H1 (cell line): ENCODE measurements at regions not wholly inside any gene's neighbourhood (a gene's known extent, or its start where the extent isn't known, plus 50 kb on each side); places are given as distances from the start of the nearest gene placed in this dataset.
A peak's percentile ranks its signal among the peaks of the same experiment; 100 is the strongest.

Experiments
- CTCF ChIA-PET: fragments of 300-600 bp; sonication (Branson Sonifier 250); formaldehyde crosslinking; loops from one replicate; lab custom pipeline; 2021; ENCODE audit not compliant: partially characterized antibody; lab: Charles Lee
- POLR2A ChIA-PET: fragments of 300-600 bp; sonication (Branson Sonifier 250); formaldehyde crosslinking; loops from one replicate; lab custom pipeline; 2021; ENCODE audit warnings: inconsistent platforms; ENCODE audit not compliant: partially characterized antibody; lab: Charles Lee
- DNase-seq, 2 experiments: peaks; one replicate each; pipeline versions ENCODE4 v3.0.0 to v3.0.0-alpha.2; 2010 to 2022; ENCODE audit warnings: low spot score in 2 of 2, low read depth in 1 of 2, mixed read lengths in 1 of 2
- FAIRE-seq: peaks from 2 replicates; lab custom pipeline; 2011; peaks lifted over from hg19 to GRCh38; lab: Jason Lieb, UNC
- H2AFZ ChIP-seq: 2 replicates; pipeline ENCODE4 v1.8.1; 2012; ENCODE audit warnings: low read length, inconsistent platforms
- H2AK5ac ChIP-seq: 2 replicates; pipeline ENCODE4 v1.6.1; 2013; ENCODE audit warnings: low read depth, low read length
- H2BK120ac ChIP-seq: replicated peaks from 2 replicates; pipeline ENCODE3; 2013; ENCODE audit warnings: low read depth, low read length, inconsistent platforms
- H2BK12ac ChIP-seq: 2 replicates; pipeline ENCODE4 v1.6.1; 2013; ENCODE audit warnings: low read depth, low read length
- H2BK15ac ChIP-seq: 2 replicates; pipeline ENCODE4 v1.6.1; 2013; ENCODE audit warnings: low read length
- H2BK20ac ChIP-seq: 2 replicates; pipeline ENCODE4 v1.6.1; 2013; ENCODE audit warnings: low read length
- H2BK5ac ChIP-seq: 2 replicates; pipeline ENCODE4 v1.6.1; 2013; ENCODE audit warnings: low read depth, low read length
- H3K14ac ChIP-seq: 2 replicates; pipeline ENCODE4 v1.6.1; 2013; ENCODE audit warnings: inconsistent platforms; ENCODE audit not compliant: insufficient read length
- H3K18ac ChIP-seq: 2 replicates; pipeline ENCODE4 v1.6.1; 2013; ENCODE audit warnings: low read length; ENCODE audit errors: extremely low read depth
- H3K23ac ChIP-seq: 2 replicates; pipeline ENCODE4 v1.6.1; 2013; ENCODE audit warnings: inconsistent platforms; ENCODE audit not compliant: insufficient read length
- H3K23me2 ChIP-seq: 2 replicates; pipeline ENCODE4 v1.6.1; 2013; ENCODE audit warnings: low read depth, low read length
- H3K27ac ChIP-seq: 2 replicates; pipeline ENCODE4 v1.6.1; 2011; ENCODE audit warnings: low read depth, low read length, inconsistent platforms
- H3K27me3 ChIP-seq, 4 experiments: replicated peaks in 1 of 4; 1 replicate in 1 of 4; 2 replicates in 3 of 4; pipeline versions ENCODE4 v1.6.1 to v1.8.1; 2011 to 2013; ENCODE audit warnings: low read length in 3 of 4, mild to moderate bottlenecking in 3 of 4, inconsistent platforms in 2 of 4, mixed read lengths in 2 of 4, moderate library complexity in 1 of 4; ENCODE audit not compliant: control insufficient read depth in 3 of 4, insufficient read depth in 3 of 4; ENCODE audit errors: extremely low read depth in 1 of 4
- H3K36me3 ChIP-seq, 4 experiments: 2 replicates each; pipeline versions ENCODE4 v1.6.1 to v1.8.1; 2011 to 2013; ENCODE audit warnings: mild to moderate bottlenecking in 4 of 4, low read length in 3 of 4, moderate library complexity in 2 of 4, control low read depth in 1 of 4, inconsistent platforms in 1 of 4; ENCODE audit not compliant: insufficient read depth in 4 of 4, control insufficient read depth in 2 of 4
- H3K4ac ChIP-seq: replicated peaks from 2 replicates; pipeline ENCODE3; 2013; ENCODE audit warnings: low read length, low read depth, mixed read lengths, inconsistent platforms; ENCODE audit not compliant: insufficient read length
- H3K4me1 ChIP-seq, 4 experiments: replicated peaks in 1 of 4; 1 replicate in 1 of 4; 2 replicates in 3 of 4; pipeline versions ENCODE4 v1.6.1 to v1.8.1; 2011 to 2013; ENCODE audit warnings: low read length in 3 of 4, inconsistent platforms in 2 of 4, mixed read lengths in 1 of 4; ENCODE audit not compliant: insufficient read depth in 4 of 4, control insufficient read depth in 3 of 4
- H3K4me2 ChIP-seq, 2 experiments: 2 replicates each; pipeline versions ENCODE4 v1.6.1 to v1.8.1; 2011 to 2013; ENCODE audit warnings: low read depth in 2 of 2, low read length in 2 of 2, control low read depth in 1 of 2, inconsistent platforms in 1 of 2, mild to moderate bottlenecking in 1 of 2; ENCODE audit not compliant: insufficient read depth in 1 of 2
- H3K4me3 ChIP-seq, 4 experiments: fragments of 200-600, 300-600 bp in 1 of 4; sonication (generic), shearing (Covaris generic), sonication (Bioruptor Twin) in 1 of 4; 2 replicates each; pipeline versions ENCODE4 v1.5.1 to v1.8.1; 2011 to 2016; ENCODE audit warnings: low read length in 4 of 4, low read depth in 3 of 4, control low read depth in 2 of 4, inconsistent platforms in 2 of 4, mild to moderate bottlenecking in 2 of 4, mixed read lengths in 1 of 4, moderate library complexity in 1 of 4; ENCODE audit not compliant: insufficient read depth in 2 of 4; ENCODE audit errors: extremely low read depth in 1 of 4
- H3K56ac ChIP-seq: replicated peaks from 2 replicates; pipeline ENCODE3; 2013; ENCODE audit warnings: low read depth, mild to moderate bottlenecking, mixed read lengths, low read length, inconsistent platforms; ENCODE audit not compliant: insufficient read length
- H3K79me1 ChIP-seq: 2 replicates; pipeline ENCODE4 v1.6.1; 2013; ENCODE audit warnings: low read depth, low read length, control low read depth
- H3K79me2 ChIP-seq, 2 experiments: 2 replicates each; pipeline versions ENCODE4 v1.6.1 to v1.8.1; 2012 to 2013; ENCODE audit warnings: low read length in 2 of 2, mild to moderate bottlenecking in 2 of 2, inconsistent platforms in 1 of 2; ENCODE audit not compliant: insufficient read depth in 2 of 2, control insufficient read depth in 1 of 2
- H3K9ac ChIP-seq, 4 experiments: replicated peaks in 1 of 4; 1 replicate in 1 of 4; 2 replicates in 3 of 4; pipeline versions ENCODE4 v1.6.1 to v1.8.1; 2011 to 2013; ENCODE audit warnings: low read depth in 3 of 4, low read length in 3 of 4, control low read depth in 2 of 4, mild to moderate bottlenecking in 2 of 4, moderate library complexity in 2 of 4, inconsistent platforms in 1 of 4; ENCODE audit errors: extremely low read depth in 1 of 4
- H3K9me3 ChIP-seq, 2 experiments: 2 replicates each; pipeline versions ENCODE4 v1.6.1 to v1.8.1; 2012 to 2013; ENCODE audit warnings: mild to moderate bottlenecking in 2 of 2, moderate library complexity in 2 of 2, control low read depth in 1 of 2, inconsistent platforms in 1 of 2, low read depth in 1 of 2, low read length in 1 of 2, mixed read lengths in 1 of 2; ENCODE audit not compliant: insufficient read depth in 2 of 2
- H4K20me1 ChIP-seq, 2 experiments: replicated peaks in 1 of 2; 2 replicates each; pipeline versions ENCODE3 to v1.8.1; 2011 to 2013; ENCODE audit warnings: inconsistent platforms in 2 of 2, low read length in 2 of 2, mild to moderate bottlenecking in 1 of 2; ENCODE audit not compliant: insufficient read depth in 2 of 2, control insufficient read depth in 1 of 2
- H4K5ac ChIP-seq: 2 replicates; pipeline ENCODE4 v1.6.1; 2013; ENCODE audit warnings: low read length, low read depth, mixed read lengths, inconsistent platforms; ENCODE audit not compliant: insufficient read length
- H4K8ac ChIP-seq: 2 replicates; pipeline ENCODE4 v1.8.0; 2013; ENCODE audit warnings: mild to moderate bottlenecking, moderate library complexity, low read length, inconsistent platforms; ENCODE audit not compliant: insufficient read depth; ENCODE audit errors: extremely low read depth
- H4K91ac ChIP-seq: replicated peaks from 2 replicates; pipeline ENCODE3; 2013; ENCODE audit warnings: low read length, mixed read lengths, inconsistent platforms; ENCODE audit not compliant: insufficient read length
- GABPA ChIP-seq: IDR thresholded peaks from 2 replicates; pipeline ENCODE4 v1.6.1; 2011; ENCODE audit warnings: mild to moderate bottlenecking, low read length, moderate library complexity, borderline replicate concordance; ENCODE audit not compliant: insufficient read depth
- KDM5A ChIP-seq: fragments of 200-600 bp; IDR thresholded peaks from 2 replicates; pipeline ENCODE4 v1.7.1; 2012; ENCODE audit warnings: mild to moderate bottlenecking, low read length, inconsistent platforms, mixed read lengths
- RAD21 ChIP-seq, 2 experiments: IDR thresholded peaks in 1 of 2; conservative IDR thresholded peaks in 1 of 2; 2 replicates each; pipeline ENCODE4 v1.6.1; 2011; ENCODE audit warnings: low read depth in 2 of 2, low read length in 2 of 2, improper control_type of control experiment in 1 of 2, inconsistent platforms in 1 of 2, mild to moderate bottlenecking in 1 of 2, moderate library complexity in 1 of 2
- SUZ12 ChIP-seq: fragments of 200-600 bp; sonication (generic); IDR thresholded peaks from 2 replicates; pipeline ENCODE4 v1.6.1; 2012; ENCODE audit warnings: mild to moderate bottlenecking, inconsistent platforms, low read length, moderate library complexity, mixed read lengths
- WGBS, 2 experiments: shearing (Covaris generic) in 1 of 2; methylation state at CpG; one replicate each; pipeline versions ENCODE4 v1.1.6 to v1.1.7; 2013 to 2015; ENCODE audit warnings: low lambda C conversion rate in 2 of 2, mixed read lengths in 2 of 2, inconsistent platforms in 1 of 2, low coverage in 1 of 2, missing lambda C conversion rate in 1 of 2; ENCODE audit not compliant: insufficient replicate concordance in 2 of 2, insufficient coverage in 1 of 2, insufficient read length in 1 of 2; ENCODE audit errors: extremely low coverage in 1 of 2, missing lambda C conversion rate in 1 of 2; 5-methylcytosine and 5-hydroxymethylcytosine counted together
- TF ChIP-seq, protein P1 (sequence below): IDR thresholded peaks from 2 replicates; pipeline ENCODE4 v1.6.1; 2012; ENCODE audit warnings: inconsistent platforms

DNA sequence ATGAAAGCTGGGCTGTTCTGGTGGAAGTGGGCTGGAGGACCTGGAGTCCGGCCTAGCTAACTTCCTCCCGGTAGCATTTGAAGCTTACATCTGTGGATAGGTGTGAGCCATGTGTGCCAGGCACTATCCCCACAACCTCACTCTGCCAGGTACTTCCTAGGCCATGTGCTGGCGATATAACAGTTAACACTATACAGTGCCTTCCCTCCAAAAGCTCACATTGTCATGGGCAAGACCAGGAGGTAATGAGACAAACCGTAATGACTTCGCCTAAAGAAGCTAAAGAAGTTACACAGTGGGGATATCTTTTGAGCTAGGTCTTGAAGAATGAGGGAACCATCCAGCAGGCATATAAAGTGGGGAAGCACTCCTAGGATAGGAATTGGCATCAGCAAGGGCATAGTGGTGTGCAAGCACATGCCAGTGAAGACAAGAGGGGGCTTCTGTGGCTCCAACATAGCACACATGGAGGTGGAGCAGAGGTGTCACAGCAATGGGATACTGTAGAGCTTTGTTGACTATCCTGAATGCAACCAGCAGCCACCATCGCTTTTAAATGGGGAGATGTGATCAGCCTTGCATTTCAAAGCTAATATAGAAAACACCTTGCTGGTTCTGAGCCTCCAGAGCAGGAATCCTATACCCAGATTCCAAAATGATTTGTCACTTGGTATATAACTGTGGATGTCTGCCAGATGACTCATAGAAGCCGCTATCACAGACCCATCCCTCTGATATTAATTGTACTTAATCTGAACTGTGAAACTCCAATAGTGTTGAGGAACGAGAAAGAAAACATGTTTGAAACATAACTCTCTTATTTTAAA is 466.3 kb downstream of the LMO4 start:
- H4K20me1 ChIP-seq: no peaks in the 10 kb centered on the region
- no peaks in the 10 kb centered on the region; a peak in 1 of 4 replicates for H3K9me3 ChIP-seq
- no peak for DNase-seq
- no peaks in the 10 kb centered on the region for H3K27me3 ChIP-seq
- H3K23ac ChIP-seq: no peak overlapping the region
- no peak overlapping the region for H3K4ac ChIP-seq
- H3K79me2 ChIP-seq: no peaks in the 10 kb centered on the region
- H3K79me1 ChIP-seq: no peaks in the 10 kb centered on the region
- no peaks in the 10 kb centered on the region for H3K23me2 ChIP-seq
- H2BK120ac ChIP-seq: no peak overlapping the region
- H3K4me3 ChIP-seq: no peak overlapping the region
- 0 out of 2 replicates have a peak overlapping the region, but pooled peaks have one; percentile 10 for H2BK12ac ChIP-seq
- H2BK15ac ChIP-seq: no peak overlapping the region
- TF ChIP-seq, protein P1, sequence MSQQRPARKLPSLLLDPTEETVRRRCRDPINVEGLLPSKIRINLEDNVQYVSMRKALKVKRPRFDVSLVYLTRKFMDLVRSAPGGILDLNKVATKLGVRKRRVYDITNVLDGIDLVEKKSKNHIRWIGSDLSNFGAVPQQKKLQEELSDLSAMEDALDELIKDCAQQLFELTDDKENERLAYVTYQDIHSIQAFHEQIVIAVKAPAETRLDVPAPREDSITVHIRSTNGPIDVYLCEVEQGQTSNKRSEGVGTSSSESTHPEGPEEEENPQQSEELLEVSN: peak; percentile 51; the same call in 1 of the 2 replicates
- TF ChIP-seq SUZ12: no peak
- no peak for TF ChIP-seq KDM5A
- TF ChIP-seq GABPA: no peak
- TF ChIP-seq RAD21 (IDR thresholded peaks at IDR 0.05 in 1 of 2, conservative IDR thresholded peaks at IDR 0.05 in 1 of 2; ENCODE audit: low read depth in 2 of 2, low read length in 2 of 2): no peak
- TF ChIP-seq, all 59 proteins: peak for 1
- H3K4me1 ChIP-seq: no peaks in the 10 kb centered on the region; a peak in 1 of 7 replicates
- WGBS, 2 experiments: 83% methylated on average over 8 of the region's 8 CpGs; no CpG with 5 or more reads in 1 of the 2 experiments
- CTCF ChIA-PET: interaction anchor here (0.6 to 1.4 kb wide), 3 partner anchors 17 to 511 kb away, joined by 3 to 4 read pairs (median 3); no protein-coding TSS in a partner anchor
- H3K18ac ChIP-seq: no peak overlapping the region
- H4K5ac ChIP-seq: no peak overlapping the region
- H2AK5ac ChIP-seq: no peak overlapping the region
- no peak overlapping the region for H4K91ac ChIP-seq
- POLR2A ChIA-PET: no interaction called here
- H3K27ac ChIP-seq: no peak overlapping the region
- H3K4me2 ChIP-seq: no peak overlapping the region
- no peaks in the 10 kb centered on the region for H3K36me3 ChIP-seq
- H3K14ac ChIP-seq: no peak overlapping the region
- FAIRE-seq: no peak
- no peak overlapping the region for H2BK20ac ChIP-seq
- H4K8ac ChIP-seq: no peak overlapping the region
- no peak overlapping the region for H2BK5ac ChIP-seq
- H3K56ac ChIP-seq: peak overlapping the region; percentile 12
- no peak overlapping the region for H3K9ac ChIP-seq
- H2AFZ ChIP-seq: no peak overlapping the region
